ENCODE measurements at regions not wholly inside any gene's neighbourhood (a gene's known extent, or its start where the extent isn't known, plus 50 kb on each side); places are given as distances from the start of the nearest gene placed in this dataset.

- TF ChIP-seq ZSCAN4 (tag by site-specific recombination; IDR thresholded peaks at IDR 0.05) (no peak), CTCF (tag by site-specific recombination; IDR thresholded peaks at IDR 0.05) (no peak), PRDM1 (tag by site-specific recombination; IDR thresholded peaks at IDR 0.05) (no peak), ZNF274 (IDR thresholded peaks at IDR 0.05; ENCODE audit: low read length) (no peak), ZNF274 (tag by site-specific recombination; IDR thresholded peaks at IDR 0.05; ENCODE audit: borderline replicate concordance) (no peak), ZNF184 (tag by site-specific recombination; IDR thresholded peaks at IDR 0.05) (no peak), AEBP2 (tag by site-specific recombination; IDR thresholded peaks at IDR 0.05; ENCODE audit: borderline replicate concordance) (no peak), PRDM10 (tag by site-specific recombination; IDR thresholded peaks at IDR 0.05) (no peak), ZNF76 (tag by site-specific recombination; IDR thresholded peaks at IDR 0.05; ENCODE audit: borderline replicate concordance, low read depth) (no peak), ZNF548 (tag by site-specific recombination; IDR thresholded peaks at IDR 0.05) (no peak)
Observed at GRCh38 chr13:36750046-36750445, 69.0 kb upstream of the RFXAP start.
